SU-DHL-6 (cell line): ENCODE measurements at regions not wholly inside any gene's neighbourhood (a gene's known extent, or its start where the extent isn't known, plus 50 kb on each side); places are given as distances from the start of the nearest gene placed in this dataset.

Experiments
- EZH2phosphoT487 ChIP-seq: fragments of 200-600 bp; sonication (generic), shearing (Covaris generic); conservative IDR thresholded peaks from 2 replicates; pipeline ENCODE4 v1.6.1; 2018; ENCODE audit warnings: mild to moderate bottlenecking, antibody characterized with exemption, low read length, moderate library complexity, mixed read lengths
- TF ChIP-seq, protein P1 (sequence below): fragments of 200-600 bp; sonication (generic); IDR thresholded peaks from one replicate; pipeline ENCODE4 v1.5.1; 2017; ENCODE audit warnings: antibody characterized with exemption, mild to moderate bottlenecking, low read length, moderate library complexity; ENCODE audit not compliant: insufficient read depth, poor library complexity, severe bottlenecking

- TF ChIP-seq, protein P1, sequence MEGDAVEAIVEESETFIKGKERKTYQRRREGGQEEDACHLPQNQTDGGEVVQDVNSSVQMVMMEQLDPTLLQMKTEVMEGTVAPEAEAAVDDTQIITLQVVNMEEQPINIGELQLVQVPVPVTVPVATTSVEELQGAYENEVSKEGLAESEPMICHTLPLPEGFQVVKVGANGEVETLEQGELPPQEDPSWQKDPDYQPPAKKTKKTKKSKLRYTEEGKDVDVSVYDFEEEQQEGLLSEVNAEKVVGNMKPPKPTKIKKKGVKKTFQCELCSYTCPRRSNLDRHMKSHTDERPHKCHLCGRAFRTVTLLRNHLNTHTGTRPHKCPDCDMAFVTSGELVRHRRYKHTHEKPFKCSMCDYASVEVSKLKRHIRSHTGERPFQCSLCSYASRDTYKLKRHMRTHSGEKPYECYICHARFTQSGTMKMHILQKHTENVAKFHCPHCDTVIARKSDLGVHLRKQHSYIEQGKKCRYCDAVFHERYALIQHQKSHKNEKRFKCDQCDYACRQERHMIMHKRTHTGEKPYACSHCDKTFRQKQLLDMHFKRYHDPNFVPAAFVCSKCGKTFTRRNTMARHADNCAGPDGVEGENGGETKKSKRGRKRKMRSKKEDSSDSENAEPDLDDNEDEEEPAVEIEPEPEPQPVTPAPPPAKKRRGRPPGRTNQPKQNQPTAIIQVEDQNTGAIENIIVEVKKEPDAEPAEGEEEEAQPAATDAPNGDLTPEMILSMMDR, result no peak
- TF ChIP-seq EZH2phosphoT487, result no peak
These were observed 239.1 kb upstream of the CNTNAP4 start for GRCh38 chr16:76038097-76038496.
